ENCODE measurements at regions not wholly inside any gene's neighbourhood (a gene's known extent, or its start where the extent isn't known, plus 50 kb on each side); places are given as distances from the start of the nearest gene placed in this dataset.

DNA sequence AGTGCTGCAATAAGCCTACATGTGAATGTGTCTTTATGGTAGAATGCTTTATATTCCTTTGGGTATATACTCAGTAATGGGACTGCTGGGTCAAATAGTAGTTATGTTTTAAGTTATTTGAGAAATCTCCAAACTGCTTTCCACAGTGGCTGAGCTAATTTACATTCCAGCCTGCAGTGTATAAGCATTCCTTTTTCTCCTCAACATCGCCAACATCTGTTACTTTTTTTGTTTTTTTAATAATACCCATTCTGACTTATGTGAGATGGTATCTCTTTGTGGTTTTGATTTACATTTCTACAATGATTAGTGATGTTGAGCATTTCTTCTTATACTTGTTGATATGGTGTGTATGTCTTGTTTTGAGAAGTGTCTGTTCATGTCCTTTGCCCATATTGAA lies 1186.2 kb downstream of the BCL11B start:
- DNase-seq, result no peak

DNA sequence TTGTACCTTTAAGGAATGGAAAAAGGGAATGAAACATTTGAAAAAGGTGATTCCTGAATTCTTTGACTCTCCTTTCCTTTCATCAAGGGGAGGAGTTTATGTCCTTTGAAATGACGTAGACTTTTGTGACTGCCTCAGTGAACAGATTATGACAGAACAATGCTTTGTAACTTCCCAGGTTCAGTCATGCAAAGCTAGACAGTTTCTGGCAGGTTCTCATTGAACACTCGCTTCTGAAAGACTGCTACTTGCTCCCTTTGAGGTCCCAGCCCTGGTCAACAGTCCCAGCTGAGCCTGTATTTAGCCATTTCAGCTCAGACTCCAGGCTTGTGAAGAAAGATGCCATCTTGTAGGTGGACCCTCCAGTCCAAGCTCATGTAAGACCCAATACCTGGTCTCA lies 1178.9 kb downstream of the BCL11B start:
- DNase-seq, result no peak

DNA sequence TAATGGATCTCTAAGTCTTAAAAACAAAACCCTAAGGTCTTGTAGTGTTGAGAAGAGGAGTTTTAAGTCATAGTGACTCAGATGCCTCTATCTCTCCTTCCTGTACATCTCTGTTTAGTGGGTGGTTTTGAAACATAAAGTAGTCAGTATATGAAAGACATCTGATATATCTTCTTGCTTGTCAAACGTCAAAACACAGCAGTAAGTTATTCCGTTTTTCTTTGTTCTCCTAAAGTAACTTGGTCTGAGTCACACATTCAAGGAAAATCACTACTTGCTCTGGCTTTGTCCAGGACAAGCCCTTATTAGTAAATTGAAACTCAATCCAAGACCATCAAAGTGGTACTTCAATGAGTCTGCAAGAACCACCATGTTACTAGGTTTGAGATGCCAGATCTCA lies 1172.5 kb downstream of the BCL11B start:
- DNase-seq, result no peak

DNA sequence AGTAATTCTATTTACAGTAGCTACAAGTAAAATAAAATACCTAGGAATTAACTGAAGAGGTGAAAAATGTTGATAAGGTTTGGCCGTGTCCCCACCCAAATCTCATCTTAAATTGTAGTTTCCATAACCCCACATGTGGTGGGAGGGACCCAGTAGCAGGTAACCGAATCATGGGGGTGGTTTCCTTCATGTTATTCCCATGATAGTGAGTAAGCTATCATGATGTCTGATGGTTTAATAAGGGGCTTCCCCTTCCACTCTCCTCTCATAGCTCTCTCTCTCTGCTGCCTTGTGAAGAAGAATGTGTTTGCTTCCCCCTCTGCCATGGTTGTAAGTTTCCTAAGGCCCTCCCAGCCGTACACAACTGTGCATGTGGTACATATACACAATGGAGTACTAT lies 1170.7 kb downstream of the BCL11B start:
- no peak for DNase-seq

DNA sequence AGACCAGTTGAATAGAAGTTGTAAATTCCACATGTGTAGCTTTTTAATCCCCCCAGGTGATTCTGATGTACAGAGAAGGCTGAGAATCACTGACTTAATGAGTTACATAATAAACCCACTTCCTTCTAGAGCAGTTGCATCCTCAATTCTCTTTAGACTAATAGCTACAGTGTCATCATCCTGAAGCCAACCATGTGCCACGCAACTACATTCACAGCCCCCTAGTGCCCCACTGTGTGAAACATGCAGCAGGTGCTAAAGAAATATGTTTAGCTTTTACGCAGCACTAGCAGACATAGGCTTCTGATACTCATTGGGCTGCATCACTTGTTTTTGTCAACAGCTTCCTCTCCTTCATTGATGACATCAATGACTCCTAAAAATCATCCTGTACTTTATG lies 1168.3 kb downstream of the BCL11B start:
- no peak for DNase-seq

DNA sequence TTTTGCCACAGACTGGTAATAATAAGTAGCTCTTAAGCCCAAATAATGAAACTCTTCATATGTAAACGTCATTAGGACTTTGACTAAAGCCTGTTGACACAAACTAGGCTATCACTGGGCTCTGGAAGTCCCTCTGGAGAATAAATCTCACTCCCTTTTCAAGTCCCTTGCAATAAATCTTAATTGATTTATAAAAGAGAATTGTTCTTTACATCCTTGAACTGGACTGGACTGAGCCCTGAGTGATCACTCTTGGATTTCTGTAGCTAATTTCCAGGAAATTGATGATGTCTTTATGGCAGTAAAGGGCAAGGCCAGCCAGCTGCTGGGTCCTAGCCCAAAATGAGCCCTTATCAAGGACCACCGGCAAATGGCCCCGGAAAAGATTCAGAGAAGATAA lies 1162.7 kb downstream of the BCL11B start:
- DNase-seq, result no peak

DNA sequence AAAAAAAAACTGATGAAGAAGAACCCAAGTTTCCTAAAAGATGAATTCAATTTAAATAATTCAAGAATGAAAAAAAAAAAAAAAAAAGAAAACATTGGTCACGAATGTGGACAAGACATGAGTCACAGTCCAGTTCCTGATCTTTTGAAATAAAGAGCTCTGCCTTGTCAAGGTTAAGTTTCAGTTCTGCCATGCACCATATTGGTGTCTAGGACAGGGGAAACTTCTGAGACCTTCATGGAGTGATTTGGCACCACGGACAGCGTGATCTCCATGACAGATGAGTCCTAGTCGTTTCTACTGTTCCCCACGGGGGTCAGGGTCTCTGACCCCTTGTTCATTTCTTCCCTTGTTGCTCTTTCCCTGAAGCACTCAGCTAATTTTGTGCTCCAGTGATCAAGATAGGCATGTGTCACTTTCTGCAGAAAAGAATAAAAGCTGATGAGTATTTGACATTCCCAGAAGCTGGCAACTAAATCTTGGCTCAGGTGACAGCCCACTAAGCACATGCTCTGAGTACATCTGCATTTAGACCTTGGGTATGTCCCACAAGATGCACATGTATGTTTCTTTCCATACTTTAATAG lies 1159.7 kb downstream of the BCL11B start:
- no peak for DNase-seq

DNA sequence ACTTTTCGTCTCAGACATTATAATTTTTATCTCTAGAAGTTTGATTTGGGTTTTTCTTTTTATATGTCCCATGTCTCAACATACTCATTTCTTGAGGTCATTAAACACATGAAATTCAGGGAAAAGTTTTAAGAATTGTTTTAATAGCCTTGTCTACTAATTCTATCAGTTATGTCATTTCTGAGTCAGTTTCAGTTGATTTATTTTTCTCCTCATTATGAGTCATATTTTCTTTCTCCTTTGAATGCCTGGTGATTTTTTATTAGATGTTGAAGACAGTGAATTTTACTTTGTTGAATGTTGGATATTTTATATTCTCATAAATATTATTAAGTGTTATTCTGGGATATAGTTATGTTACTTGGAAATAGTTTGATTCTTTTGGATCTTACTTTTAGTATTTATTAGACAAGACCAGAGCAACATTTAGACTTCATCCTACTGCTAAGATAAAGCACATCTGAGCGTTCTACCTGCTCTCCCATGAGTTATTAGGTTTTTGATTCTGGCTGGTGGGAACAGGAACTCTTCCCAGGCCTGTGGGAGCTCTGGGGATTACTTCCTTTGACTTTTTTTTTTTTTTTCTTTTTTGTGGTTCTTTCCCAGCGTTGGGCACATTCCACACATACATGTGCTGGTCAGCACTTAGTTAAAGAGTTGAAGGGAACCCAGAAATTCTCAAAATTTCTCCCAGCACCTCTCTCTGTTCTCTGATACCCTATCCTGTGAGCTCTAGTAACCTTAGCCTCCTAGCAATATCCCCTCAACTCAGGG lies 1157.7 kb downstream of the BCL11B start:
- DNase-seq, result no peak

DNA sequence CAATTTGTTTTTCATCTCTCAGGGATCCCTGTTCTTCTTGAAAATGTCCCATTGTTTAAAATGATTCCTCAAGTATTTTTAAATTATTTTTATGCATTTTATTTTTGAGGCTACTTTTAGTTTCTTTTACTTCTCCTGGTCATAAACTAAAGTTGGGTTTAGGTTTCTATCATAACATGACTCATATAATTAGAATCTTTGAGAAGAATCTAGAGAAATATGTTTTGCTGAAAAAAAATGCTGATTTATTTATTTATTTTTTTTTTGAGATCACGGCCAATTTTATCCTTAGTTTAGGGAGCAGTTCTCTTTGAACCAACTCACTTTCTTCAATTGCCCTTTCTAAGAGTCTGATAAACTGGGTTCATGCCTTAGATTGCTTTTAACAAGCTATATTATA lies 1157.1 kb downstream of the BCL11B start:
- DNase-seq, result no peak

DNA sequence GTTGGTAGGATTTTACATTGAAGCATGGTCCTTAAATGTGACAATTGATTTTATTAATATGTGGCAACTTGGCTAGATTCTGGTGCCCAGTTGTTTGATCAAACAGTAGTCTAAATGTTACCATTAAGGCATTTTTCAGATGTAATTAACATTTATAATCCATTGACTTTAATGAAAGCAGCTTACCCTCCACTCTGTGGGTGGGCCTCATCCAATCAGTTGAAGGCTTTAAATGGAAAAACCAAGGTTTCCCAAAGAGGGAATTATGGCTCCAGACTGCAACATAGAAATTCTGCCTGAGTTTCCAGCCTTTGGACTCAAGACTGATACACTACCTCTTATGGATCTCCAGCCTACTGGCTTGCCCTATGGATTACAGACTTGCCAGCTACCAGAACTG lies 1153.2 kb downstream of the BCL11B start:
- DNase-seq, result no peak

DNA sequence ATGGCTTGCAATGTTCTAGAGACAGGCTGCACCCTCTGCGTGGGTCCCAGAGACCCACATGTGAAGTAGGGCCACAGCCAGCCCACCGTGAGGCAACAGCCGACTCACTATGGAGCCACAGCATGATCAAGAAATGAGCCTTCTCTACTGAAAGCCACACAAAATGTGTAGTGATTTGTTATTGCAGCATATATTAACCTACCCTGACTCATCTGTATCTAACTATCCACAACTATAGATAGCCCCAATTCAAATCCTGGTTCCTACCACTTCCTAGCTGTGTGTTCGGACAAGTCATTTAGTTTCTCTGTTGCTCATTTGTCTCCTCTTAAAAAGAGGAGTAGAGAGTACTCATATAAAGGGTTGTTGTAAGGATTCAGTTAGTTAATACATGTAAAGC lies 1152.3 kb downstream of the BCL11B start:
- DNase-seq, result no peak

DNA sequence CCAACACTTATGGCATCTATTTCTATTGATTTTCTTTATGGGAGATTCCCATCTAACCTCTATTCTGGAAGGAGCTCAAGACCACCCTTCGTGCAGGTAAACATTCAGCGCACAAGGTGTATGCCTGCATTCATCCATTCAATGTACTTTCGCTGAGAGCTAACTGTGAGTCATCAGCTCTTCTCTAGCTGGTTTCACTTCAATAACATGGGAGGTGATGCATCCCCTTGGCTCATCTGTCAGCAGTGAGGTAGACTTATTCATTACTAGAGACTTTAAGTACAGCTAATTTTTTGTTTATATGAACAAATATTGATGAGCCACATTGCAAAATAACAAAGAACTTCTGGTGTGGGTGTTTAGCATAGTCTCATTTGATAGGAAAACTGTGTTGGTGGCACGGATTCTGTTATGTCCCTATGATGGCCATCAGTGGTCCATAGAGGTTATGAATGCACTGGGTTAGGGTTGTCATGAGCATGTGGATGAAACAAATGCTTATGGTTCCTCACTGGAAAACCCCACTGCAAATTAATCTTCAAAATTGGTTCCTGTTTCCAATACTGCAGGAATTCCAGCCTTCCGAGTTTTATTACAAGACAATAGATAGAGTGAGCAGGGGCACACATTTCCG lies 1151.0 kb downstream of the BCL11B start:
- DNase-seq, result peak; percentile 88

DNA sequence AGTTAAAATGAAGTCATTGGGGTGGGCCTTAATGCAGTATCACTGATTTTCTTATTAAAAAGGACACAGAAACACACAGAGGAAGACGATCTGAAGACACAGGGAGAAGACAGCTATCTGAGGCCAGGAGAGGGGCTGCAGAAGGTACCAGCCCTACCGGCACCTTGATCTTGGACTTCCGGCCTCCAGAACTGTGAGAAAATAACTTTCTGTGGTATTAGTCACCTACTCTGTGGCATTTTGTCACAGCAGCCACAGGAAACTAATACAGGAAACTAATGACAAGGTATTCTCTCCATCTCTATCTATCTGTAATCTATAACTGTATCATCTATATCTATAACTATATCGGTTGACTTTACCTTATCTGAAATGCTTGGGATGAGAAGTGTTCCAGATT lies 1149.5 kb downstream of the BCL11B start:
- DNase-seq, result no peak

DNA sequence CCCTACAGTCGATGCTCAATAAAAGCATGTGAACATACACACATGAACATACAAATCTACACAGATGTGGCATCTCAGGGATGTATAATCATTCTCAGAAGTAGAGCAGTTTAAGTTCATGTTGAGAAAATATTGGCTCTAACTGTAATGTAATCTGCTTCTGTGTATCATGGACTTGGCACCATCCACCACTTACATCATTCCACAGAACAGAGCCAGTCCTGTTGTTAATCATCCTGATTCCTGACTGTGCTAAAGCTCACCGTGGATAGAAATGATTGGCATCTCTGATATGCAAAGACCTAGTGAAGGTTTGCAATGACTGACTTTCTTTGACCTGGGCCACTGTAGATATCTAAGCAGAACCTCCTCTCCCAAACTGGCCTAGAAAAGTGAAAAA lies 1141.3 kb downstream of the BCL11B start:
- DNase-seq, result no peak

DNA sequence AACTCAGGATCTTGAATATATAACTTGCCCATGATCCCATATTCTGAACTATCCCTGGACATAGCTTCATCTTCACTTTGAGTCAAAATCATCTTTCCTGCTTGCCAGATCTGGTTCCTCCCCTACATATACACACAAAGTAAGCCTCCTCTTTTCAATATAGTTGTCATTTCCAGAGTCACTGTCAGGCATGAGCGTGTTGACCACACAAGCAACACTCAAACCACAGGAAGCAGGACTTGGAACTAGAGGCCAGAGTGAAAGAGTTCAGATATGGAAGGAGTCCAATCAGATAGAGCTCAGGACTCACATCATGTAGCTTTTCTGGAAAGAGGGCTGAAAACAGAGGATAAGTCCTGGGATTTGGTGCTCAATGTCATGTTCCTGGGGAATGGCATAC lies 1140.6 kb downstream of the BCL11B start:
- DNase-seq, result no peak

DNA sequence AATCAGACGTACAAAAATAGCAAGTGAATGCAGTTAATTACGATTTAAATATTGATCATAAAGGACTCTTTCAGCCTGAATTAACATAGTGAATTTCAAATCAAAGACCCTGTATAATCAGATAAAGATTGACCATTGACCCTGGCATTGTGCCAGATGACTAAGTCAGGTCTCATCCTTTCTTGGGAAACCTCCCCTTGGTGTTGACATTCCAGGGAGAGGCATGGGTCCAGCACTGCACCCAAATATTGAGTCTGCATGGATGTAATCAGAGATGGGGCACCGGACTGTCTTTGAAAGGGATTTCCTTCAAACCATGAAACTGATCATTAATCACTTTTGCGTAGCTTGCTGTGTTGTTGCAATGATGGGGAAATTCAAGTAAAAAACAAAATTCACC lies 1138.2 kb downstream of the BCL11B start:
- no peak for DNase-seq

DNA sequence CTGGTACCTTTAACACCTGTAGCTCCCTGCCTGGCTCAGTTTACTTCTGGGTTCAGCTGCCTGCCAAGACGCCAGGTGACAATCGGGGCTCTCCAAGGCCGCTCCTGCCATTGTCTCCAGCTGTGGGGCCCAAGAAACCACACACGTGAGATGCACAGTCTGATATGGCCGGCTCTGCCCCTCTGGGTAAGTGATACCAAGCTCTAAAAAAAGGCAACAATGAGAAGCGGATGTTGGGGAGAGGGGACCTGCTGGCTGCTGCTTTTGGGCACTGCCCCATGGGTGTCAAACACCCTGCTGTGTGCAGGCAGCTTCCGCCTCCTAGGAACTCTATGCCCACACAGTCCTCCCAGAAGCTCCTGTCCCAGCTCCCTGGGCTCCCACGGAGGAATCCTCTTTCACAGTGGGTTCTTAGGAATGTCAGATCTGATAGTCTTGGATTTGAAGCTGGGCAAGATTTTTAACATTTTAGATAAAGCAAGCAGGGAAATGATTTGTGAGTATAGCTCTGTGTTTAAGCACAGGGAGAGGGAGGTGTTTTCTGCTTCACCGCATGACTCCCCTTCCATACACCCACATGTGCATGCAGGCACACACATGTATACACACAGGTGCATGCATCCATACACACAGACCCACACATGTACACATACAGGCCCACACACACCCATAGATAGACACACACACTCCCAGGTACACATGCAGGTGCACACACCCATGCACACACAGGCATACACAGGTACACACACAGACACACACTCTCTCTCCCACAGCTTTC lies 1135.8 kb downstream of the BCL11B start:
- no peak for DNase-seq

DNA sequence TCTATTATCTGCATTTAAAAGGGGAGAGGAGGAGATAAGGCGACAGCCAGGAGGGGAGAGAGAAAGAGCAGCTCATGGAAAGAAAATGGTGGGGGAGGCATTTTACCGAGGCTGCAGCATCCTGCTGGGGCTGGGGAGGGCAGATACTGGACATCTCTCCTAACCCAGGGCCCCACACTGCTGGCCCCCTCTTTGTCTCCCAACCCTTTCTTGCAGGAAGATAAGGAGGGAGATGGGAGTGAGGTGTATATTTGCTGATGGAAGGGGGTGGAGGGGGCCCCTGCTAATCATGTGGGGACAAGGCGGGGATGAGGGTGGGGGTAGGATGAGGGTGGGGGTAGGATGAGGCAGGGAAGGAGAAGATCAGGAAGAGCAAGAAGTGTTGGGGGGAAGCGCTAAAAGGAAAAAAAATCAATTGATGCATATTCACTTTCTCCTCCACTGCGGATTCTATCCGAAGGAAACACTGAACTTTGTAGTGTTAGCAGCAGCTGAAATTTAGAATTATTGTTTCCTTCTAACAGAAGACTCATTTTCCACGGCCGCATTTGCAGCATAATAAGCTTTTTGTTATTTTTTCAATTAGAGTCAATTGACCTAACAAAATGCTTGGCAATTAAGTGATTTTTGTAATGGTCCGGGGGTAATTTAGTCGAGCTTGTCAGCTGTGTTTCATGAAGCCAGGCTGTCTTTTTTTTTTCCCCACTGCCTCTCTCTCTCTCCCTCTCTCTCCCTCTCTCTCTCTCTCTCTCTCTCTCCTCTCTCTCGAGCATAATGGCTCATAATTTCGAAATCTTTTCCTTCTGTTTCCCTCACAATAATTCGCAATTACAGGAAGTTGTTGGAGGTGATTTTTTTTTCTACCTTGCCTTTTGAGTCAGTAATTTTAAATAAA lies 1134.6 kb downstream of the BCL11B start:
- DNase-seq, result peak; percentile 25

DNA sequence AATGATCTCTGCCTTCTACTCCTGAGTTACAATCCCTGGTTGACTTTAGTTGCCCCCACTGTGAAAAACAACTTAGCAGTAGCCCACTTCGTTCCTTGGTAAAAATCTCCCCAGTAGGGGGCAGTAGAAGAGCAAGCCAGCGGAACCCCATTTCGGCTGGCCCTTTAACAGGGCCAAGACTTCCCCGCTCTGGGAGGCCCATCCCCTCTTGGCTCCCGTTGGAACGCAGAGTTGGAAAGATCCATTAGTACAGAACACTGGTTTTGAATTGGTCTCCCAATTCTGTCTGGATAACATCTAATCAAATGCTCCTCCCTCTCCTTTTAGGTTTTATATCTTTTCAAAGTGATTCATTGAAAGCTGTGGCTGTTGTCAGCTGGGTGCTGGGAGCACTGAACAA lies 1133.3 kb downstream of the BCL11B start:
- DNase-seq, result no peak

DNA sequence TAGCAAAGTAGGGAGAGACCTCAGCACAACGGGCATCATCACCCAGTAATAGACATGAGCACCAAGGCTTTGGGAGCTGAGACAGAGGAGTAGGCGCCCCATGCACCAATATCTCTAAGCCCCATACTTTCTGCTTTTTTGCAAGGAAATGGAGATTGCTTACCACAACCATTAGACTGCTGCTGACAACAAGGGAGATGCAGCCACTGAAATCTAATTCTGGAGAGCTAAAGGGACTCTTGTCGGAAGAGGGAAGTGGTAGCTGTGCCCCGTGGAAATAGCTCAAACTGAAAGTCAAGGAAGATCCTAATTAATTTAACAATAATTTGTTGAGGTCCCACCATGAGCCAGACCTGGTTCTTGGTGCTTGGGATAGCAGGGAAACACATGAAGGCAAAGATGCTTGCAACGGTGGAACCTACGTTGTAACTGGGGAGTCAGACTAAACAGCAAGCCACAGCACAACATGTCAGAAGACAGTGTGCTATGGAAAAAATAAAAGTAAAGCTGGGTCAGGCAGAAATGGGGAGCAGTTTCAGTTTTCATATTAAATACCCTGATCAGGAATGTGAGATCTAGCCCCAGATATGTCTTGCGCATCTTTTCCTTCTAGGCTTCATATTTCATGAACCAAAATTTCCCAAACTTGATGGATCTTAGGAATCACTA lies 1131.0 kb downstream of the BCL11B start:
- DNase-seq, result no peak

DNA sequence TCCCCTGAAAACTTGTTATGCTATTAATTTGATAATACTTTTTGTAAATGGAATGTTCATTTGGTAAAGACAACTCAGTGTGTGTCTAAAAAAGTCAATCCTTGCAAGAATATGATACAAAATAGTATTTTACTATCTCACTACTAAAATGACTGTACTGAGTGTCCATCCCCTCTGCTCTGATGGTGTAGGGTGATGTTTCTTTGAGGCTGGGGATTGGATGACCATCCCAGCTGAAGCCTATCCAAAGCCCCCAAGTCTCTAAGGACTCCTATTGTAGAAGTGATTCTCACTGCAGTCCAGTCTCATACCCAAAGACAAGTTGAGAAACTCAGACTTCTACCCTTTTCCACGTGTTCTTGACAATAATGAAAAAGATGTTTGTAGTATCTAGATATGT lies 1128.4 kb downstream of the BCL11B start:
- DNase-seq, result no peak

DNA sequence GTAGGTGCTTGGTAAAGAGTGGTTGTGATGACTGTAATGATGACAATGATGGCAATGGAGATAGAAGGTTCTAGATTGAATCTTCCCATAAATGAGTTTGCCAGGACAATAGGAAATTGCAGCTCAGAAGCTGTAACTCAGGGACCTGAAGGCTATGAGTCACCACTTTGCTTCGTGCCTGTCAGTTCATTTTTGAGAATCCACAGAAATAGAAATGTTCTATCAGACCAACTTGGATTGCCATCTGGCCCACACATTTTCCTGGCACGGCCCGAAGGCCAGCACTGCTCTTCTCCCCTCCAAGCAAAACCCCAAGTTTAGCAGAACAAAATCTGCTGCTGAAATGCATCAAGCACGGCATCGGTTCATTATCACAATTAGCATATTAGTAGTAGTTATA lies 1127.0 kb downstream of the BCL11B start:
- DNase-seq, result no peak
